OCI-LY7 (cell line): ENCODE measurements at regions not wholly inside any gene's neighbourhood (a gene's known extent, or its start where the extent isn't known, plus 50 kb on each side); places are given as distances from the start of the nearest gene placed in this dataset.

Experiments
- BruUV-seq: library from RNA; stranded (reverse); fragments of 400-500 nt; replicated peaks from 2 replicates; lab custom pipeline; 2021; lab: Mats Ljungman, UMichigan
- CTCF ChIA-PET: fragments of 300-600 bp; sonication (Branson Sonifier 250); formaldehyde crosslinking; loops from one replicate; lab custom pipeline; 2022; ENCODE audit warnings: antibody characterized with exemption; ENCODE audit not compliant: unreplicated experiment; lab: Charles Lee
- POLR2A ChIA-PET: fragments of 300-600 bp; sonication (Branson Sonifier 250); formaldehyde crosslinking; loops from one replicate; lab custom pipeline; 2022; ENCODE audit warnings: antibody characterized with exemption; lab: Charles Lee
- DNase-seq: peaks from one replicate; pipeline ENCODE4 v3.0.0-alpha.2; 2015; ENCODE audit warnings: low spot score
- H2AFZ ChIP-seq: fragments of 200-600 bp; sonication (generic), shearing (Covaris generic); 2 replicates; pipeline ENCODE4 v1.6.1; 2014; ENCODE audit warnings: mild to moderate bottlenecking, antibody characterized with exemption, low read length, moderate library complexity
- H3K27ac ChIP-seq: fragments of 200-600 bp; sonication (generic); 2 replicates; pipeline ENCODE4 v1.5.1; 2014; ENCODE audit warnings: mixed run types, low read depth, mild to moderate bottlenecking, moderate library complexity, low read length, inconsistent platforms; ENCODE audit not compliant: poor library complexity, severe bottlenecking
- H3K36me3 ChIP-seq: fragments of 200-600 bp; sonication (generic); 2 replicates; pipeline ENCODE4 v1.6.1; 2014; ENCODE audit warnings: mild to moderate bottlenecking, antibody characterized with exemption, low read length, moderate library complexity, mixed read lengths; ENCODE audit not compliant: insufficient read depth
- H3K4me1 ChIP-seq: fragments of 200-600 bp; sonication (generic); 2 replicates; pipeline ENCODE4 v1.5.1; 2014; ENCODE audit warnings: mild to moderate bottlenecking, low read length; ENCODE audit not compliant: insufficient read depth, poor library complexity, severe bottlenecking
- H3K4me2 ChIP-seq: fragments of 200-600 bp; sonication (generic); 2 replicates; pipeline ENCODE4 v1.6.1; 2014; ENCODE audit warnings: mild to moderate bottlenecking, low read length
- H3K4me3 ChIP-seq: fragments of 200-600 bp; sonication (generic); 2 replicates; pipeline ENCODE4 v1.5.1; 2014; ENCODE audit warnings: mild to moderate bottlenecking, low read depth, low read length; ENCODE audit not compliant: poor library complexity, severe bottlenecking
- H3K79me2 ChIP-seq: fragments of 200-600 bp; sonication (generic); 2 replicates; pipeline ENCODE4 v1.6.1; 2016; ENCODE audit warnings: low read depth, mild to moderate bottlenecking, low read length, moderate library complexity, mixed read lengths; ENCODE audit not compliant: insufficient read depth
- H3K9me2 ChIP-seq: fragments of 200-600 bp; sonication (generic); 2 replicates; pipeline ENCODE4 v1.6.1; 2016; ENCODE audit warnings: mild to moderate bottlenecking, low read length, mixed read lengths; ENCODE audit not compliant: insufficient read depth
- H3K9me3 ChIP-seq: fragments of 200-600 bp; sonication (generic); 2 replicates; pipeline ENCODE4 v1.6.1; 2014; ENCODE audit warnings: mild to moderate bottlenecking, mixed run types, low read length, mixed read lengths
- H4K20me1 ChIP-seq: fragments of 200-600 bp; sonication (generic); 2 replicates; pipeline ENCODE4 v1.6.1; 2014; ENCODE audit warnings: mild to moderate bottlenecking, antibody characterized with exemption, low read length, moderate library complexity, mixed read lengths; ENCODE audit not compliant: insufficient read depth
- CTCF ChIP-seq: fragments of 200-600 bp; sonication (generic); conservative IDR thresholded peaks from 2 replicates; pipeline ENCODE4 v1.5.1; 2014; ENCODE audit warnings: mild to moderate bottlenecking, antibody characterized with exemption, low read length, moderate library complexity, mixed read lengths
- EZH2phosphoT487 ChIP-seq: fragments of 200-600 bp; sonication (generic); IDR thresholded peaks from 2 replicates; pipeline ENCODE4 v1.6.1; 2018; ENCODE audit warnings: low read depth, borderline replicate concordance, mild to moderate bottlenecking, mixed run types, antibody characterized with exemption, low read length, moderate library complexity, mixed read lengths
- intact Hi-C: fragments of 100-400 bp; cut with micrococcal nuclease; formaldehyde crosslinking; loops from one replicate; pipeline ENCODE4 v1.10.0; 2022; ENCODE audit not compliant: unreplicated experiment

DNA sequence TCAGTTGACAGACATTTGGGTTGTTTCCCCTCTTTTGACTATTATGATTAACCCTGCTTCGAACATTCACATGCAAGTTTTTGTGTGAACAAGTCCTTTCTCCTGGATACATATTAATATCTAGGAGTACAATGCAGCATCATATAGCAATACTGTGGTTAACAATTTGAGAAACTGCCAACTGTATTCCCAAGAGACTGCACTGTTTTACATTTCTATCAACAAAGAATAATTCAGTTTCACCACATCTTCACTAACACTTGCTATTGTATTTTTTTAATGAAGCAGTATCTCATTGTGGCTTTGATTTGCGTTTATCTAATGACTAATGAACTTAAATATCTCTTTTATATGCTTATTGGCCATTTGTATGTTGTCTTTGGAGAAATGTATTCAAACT is 184.6 kb upstream of the NBEA start:
- no peaks in the 10 kb centered on the region for H4K20me1 ChIP-seq
- intact Hi-C loops: no loop called here
- no peak overlapping the region for H3K4me2 ChIP-seq
- no TSS peak for BruUV-seq
- H3K9me3 ChIP-seq: no peaks in the 10 kb centered on the region
- DNase-seq: no peak
- no peak overlapping the region for H3K4me3 ChIP-seq
- TF ChIP-seq EZH2phosphoT487 (no peak), CTCF (no peak)
- ChIA-PET POLR2A (no interaction called here), CTCF (no interaction called here)
- no peaks in the 10 kb centered on the region for H3K9me2 ChIP-seq
- H3K79me2 ChIP-seq: no peaks in the 10 kb centered on the region
- H3K36me3 ChIP-seq: no peaks in the 10 kb centered on the region
- H3K27ac ChIP-seq: no peak overlapping the region
- H3K4me1 ChIP-seq: no peaks in the 10 kb centered on the region
- no peak overlapping the region for H2AFZ ChIP-seq

GRCh38 chr13:34758628-34759027 is 183.4 kb upstream of the NBEA start:
- H3K4me3 ChIP-seq: no peak overlapping the region
- ChIA-PET POLR2A (no interaction called here), CTCF (no interaction called here)
- BruUV-seq: no TSS peak
- no peak for TF ChIP-seq CTCF
- TF ChIP-seq EZH2phosphoT487: no peak
- H3K4me1 ChIP-seq: no peaks in the 10 kb centered on the region
- DNase-seq: no peak
- H2AFZ ChIP-seq: no peak overlapping the region
- H3K79me2 ChIP-seq: no peaks in the 10 kb centered on the region
- H3K36me3 ChIP-seq: no peaks in the 10 kb centered on the region
- no peak overlapping the region for H3K4me2 ChIP-seq
- no peaks in the 10 kb centered on the region for H3K9me3 ChIP-seq
- no peaks in the 10 kb centered on the region for H3K9me2 ChIP-seq
- H4K20me1 ChIP-seq: no peaks in the 10 kb centered on the region
- intact Hi-C loops: no loop called here
- H3K27ac ChIP-seq: no peak overlapping the region

DNA sequence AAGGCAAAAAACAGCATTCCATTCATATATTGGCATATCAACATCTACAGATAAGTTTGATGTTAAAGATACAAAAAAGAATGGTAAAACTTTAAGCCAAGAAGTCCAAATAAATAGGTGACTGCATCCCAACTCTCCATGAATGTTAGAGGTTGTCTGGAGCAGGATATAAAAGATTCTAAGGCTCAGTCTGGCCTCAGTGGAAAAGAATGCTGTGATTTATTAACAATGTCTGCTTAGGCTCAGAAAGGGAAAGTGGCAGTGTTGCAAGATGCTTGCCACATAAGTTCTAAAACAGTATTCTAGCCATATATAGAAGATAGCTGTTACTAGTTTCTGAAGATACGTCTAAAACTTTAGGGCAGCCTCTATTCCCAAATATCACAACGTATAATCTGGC is 179.8 kb upstream of the NBEA start:
- no peaks in the 10 kb centered on the region for H3K9me3 ChIP-seq
- ChIA-PET CTCF (no interaction called here), POLR2A (no interaction called here)
- TF ChIP-seq CTCF (no peak), EZH2phosphoT487 (no peak)
- no TSS peak for BruUV-seq
- no peaks in the 10 kb centered on the region for H3K36me3 ChIP-seq
- no peak for DNase-seq
- H3K79me2 ChIP-seq: no peaks in the 10 kb centered on the region
- H3K4me3 ChIP-seq: no peak overlapping the region
- H3K9me2 ChIP-seq: no peaks in the 10 kb centered on the region
- no peaks in the 10 kb centered on the region for H4K20me1 ChIP-seq
- intact Hi-C loops: no loop called here
- no peaks in the 10 kb centered on the region for H3K4me1 ChIP-seq
- H2AFZ ChIP-seq: no peak overlapping the region
- no peak overlapping the region for H3K4me2 ChIP-seq
- no peak overlapping the region for H3K27ac ChIP-seq
